HG03354 (cell line): ENCODE measurements at regions not wholly inside any gene's neighbourhood (a gene's known extent, or its start where the extent isn't known, plus 50 kb on each side); places are given as distances from the start of the nearest gene placed in this dataset.
"Not testable (repeated sequence)": the region's sequence is repeated elsewhere in the genome, so short reads cannot be mapped to it uniquely, and the experiment has no call there.

Experiments
- ATAC-seq: cut with Tn5 transposase; IDR thresholded peaks from one replicate; pipeline ENCODE4 v1.9.1; 2021; ENCODE audit warnings: mild to moderate bottlenecking; ENCODE audit not compliant: unreplicated experiment, poor library complexity, severe bottlenecking

GRCh38 chr15:95760508-95760907, 570.0 kb upstream of the NR2F2 start:
- no peak for ATAC-seq

- ATAC-seq: no peak
Observed at GRCh38 chr15:95761501-95762165, 568.9 kb upstream of the NR2F2 start.

- no peak for ATAC-seq
Observed at GRCh38 chr15:95763426-95763825, 567.1 kb upstream of the NR2F2 start.

GRCh38 chr15:95765161-95765560, 565.3 kb upstream of the NR2F2 start:
- ATAC-seq: no peak

- ATAC-seq: no peak
Observed at GRCh38 chr15:95770196-95770595, 560.3 kb upstream of the NR2F2 start.

GRCh38 chr15:95772982-95773381, 557.5 kb upstream of the NR2F2 start:
- ATAC-seq: no peak

- no peak for ATAC-seq
Observed at GRCh38 chr15:95784508-95784907, 546.0 kb upstream of the NR2F2 start.

GRCh38 chr15:95785276-95785675, 545.2 kb upstream of the NR2F2 start:
- not testable (repeated sequence) for ATAC-seq

- no peak for ATAC-seq
Observed at GRCh38 chr15:95793231-95793630, 537.3 kb upstream of the NR2F2 start.

- no peak for ATAC-seq
Observed at GRCh38 chr15:95795386-95795785, 535.1 kb upstream of the NR2F2 start.

GRCh38 chr15:95799286-95800200, 531.0 kb upstream of the NR2F2 start:
- no peak for ATAC-seq

GRCh38 chr15:95804484-95804883, 526.0 kb upstream of the NR2F2 start:
- no peak for ATAC-seq

- no peak for ATAC-seq
Observed at GRCh38 chr15:95812491-95812890, 518.0 kb upstream of the NR2F2 start.

GRCh38 chr15:95814908-95815307, 515.6 kb upstream of the NR2F2 start:
- ATAC-seq: no peak

GRCh38 chr15:95816591-95816990, 513.9 kb upstream of the NR2F2 start:
- ATAC-seq: no peak

- no peak for ATAC-seq
Observed at GRCh38 chr15:95822961-95823360, 507.5 kb upstream of the NR2F2 start.

GRCh38 chr15:95825208-95825607, 505.3 kb upstream of the NR2F2 start:
- ATAC-seq: no peak

GRCh38 chr15:95825671-95826411, 504.7 kb upstream of the NR2F2 start:
- no peak for ATAC-seq

GRCh38 chr15:95826412-95827195, 503.9 kb upstream of the NR2F2 start:
- ATAC-seq: no peak

GRCh38 chr15:95829062-95829461, 501.4 kb upstream of the NR2F2 start:
- ATAC-seq: no peak
